ENCODE measurements at regions not wholly inside any gene's neighbourhood (a gene's known extent, or its start where the extent isn't known, plus 50 kb on each side); places are given as distances from the start of the nearest gene placed in this dataset.

- no peak for DNase-seq (ENCODE audit: low spot score)
Measured at GRCh38 chr18:77899972-77900754, 650.5 kb downstream of the GALR1 start.

GRCh38 chr18:77905011-77905410 is 655.4 kb downstream of the GALR1 start:
- no peak for DNase-seq (ENCODE audit: low spot score)

GRCh38 chr18:77905449-77906055 is 655.9 kb downstream of the GALR1 start:
- no peak for DNase-seq (ENCODE audit: low spot score)

DNA sequence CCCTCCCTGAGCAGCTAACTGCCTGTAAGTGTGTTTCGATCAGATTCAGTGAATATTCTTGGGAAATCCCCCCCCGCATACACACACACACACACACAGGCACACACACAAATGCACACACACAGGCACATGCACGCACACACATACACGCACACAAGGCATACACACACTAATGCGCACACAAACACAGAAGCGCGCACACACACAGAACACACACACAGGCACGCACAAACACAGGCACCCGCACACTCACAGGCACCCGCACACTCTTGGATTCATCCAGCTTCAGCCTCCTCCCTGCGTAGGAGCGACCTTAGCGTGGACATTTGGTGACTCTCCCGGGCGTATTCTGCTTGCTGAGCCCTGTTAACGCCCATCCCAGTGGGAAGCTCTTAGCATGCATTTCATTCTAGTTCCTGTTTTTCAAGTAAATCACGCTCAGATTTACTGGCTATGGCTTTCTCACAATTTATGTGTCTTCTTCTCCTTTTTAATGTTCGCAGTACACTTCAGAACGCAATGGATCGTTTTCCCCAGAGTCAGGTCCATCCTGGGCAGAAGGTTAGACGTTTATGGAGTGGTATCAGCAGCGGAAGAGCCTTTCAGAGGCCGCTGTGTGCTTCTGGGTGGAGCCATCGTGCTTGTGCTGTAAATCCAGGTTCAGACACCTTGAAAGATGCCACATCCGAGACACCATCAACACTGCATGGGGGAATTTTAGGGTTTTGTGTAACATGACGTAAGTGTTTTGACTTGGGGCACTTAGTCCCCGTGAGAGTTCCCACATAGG is 656.6 kb downstream of the GALR1 start:
- no peak for DNase-seq (ENCODE audit: low spot score)

- DNase-seq (ENCODE audit: low spot score), result no peak
Measured at GRCh38 chr18:77910347-77910746, 660.7 kb downstream of the GALR1 start.

- no peak for DNase-seq (ENCODE audit: low spot score)
Measured at GRCh38 chr18:77911971-77912605, 662.4 kb downstream of the GALR1 start.

GRCh38 chr18:77918730-77919129 is 669.1 kb downstream of the GALR1 start:
- no peak for DNase-seq (ENCODE audit: low spot score)

DNA sequence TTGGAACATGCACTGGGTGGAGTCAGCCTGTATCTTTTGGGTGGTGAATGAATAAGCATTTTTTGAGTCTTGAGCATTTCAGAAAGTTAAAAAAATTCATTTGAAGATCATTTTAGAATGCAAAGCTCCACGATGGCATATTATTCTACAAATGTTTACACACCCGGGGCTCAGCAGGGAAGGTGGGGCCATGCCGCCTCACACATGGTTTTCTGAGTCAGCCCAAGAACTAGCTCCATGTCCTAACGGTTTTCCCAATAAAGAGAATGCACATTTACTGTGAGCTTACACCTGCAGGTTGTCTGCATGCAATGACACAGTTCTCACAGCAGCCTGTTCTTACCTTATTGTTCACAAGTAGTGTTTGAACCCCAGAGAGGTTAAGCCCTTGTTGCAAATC is 670.3 kb downstream of the GALR1 start:
- no peak for DNase-seq (ENCODE audit: low spot score)

DNA sequence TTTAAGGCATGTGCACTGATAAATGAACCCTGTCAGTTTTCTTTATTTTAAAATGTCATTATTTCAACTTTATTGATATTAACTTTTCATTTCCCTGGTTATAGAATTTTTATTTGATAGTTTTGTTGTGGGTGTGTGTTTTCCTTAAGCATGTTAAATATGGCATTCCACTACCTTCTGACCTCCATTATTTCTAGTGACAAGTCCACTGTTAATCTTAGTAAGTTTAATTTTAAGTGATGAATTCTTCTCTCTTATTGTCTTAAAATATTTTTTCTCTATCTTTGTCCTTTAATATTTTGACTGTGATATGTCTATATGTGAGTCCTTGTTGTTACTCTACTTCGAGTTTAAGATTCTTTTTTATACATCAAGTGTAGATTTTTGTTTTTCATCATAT is 685.7 kb downstream of the GALR1 start:
- DNase-seq (ENCODE audit: low spot score), result no peak

- no peak for DNase-seq (ENCODE audit: low spot score)
Measured at GRCh38 chr18:77940566-77940965, 690.9 kb downstream of the GALR1 start.

DNA sequence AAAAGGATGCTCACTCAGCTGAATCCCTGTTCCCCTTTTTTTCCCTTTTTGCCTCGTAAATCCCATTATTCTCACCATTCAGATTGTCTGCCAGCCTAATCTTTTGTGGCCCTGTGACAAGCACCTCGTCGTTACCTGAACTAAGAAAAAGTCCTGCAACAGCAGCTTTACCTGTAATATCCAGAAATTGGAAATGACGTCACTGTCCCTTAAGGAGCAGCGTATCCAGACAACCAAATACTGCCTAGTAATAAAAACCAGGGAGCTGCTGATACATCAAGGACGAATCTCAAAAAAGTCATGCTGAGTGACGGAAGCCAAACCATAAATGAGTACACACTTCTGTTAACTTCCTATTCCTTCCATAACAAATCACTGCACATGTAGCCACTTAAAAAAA is 694.9 kb downstream of the GALR1 start:
- DNase-seq (ENCODE audit: low spot score), result no peak

DNA sequence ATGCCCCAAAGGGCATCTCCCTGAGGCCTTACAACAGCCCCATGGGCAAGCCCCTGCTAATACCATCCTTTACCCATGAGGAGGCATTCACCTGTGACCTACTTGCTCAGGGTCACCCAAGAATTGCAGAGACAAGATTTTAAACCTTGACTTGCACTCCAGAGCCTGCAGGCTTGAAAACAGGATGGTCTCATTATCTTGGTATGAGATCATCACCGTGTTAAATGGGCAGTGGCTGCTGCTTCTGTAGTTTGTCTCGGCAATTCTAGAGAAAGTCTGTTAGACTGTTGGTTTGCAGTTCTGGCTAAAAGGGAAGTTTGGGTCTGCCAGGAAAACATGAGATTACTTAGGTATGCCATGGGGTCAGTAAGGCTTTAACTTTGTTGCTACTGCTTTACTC is 698.9 kb downstream of the GALR1 start:
- no peak for DNase-seq (ENCODE audit: low spot score)

GRCh38 chr18:77949355-77949973 is 699.8 kb downstream of the GALR1 start:
- DNase-seq (ENCODE audit: low spot score), result no peak

- no peak for DNase-seq (ENCODE audit: low spot score)
Measured at GRCh38 chr18:77959248-77959647, 709.6 kb downstream of the GALR1 start.

DNA sequence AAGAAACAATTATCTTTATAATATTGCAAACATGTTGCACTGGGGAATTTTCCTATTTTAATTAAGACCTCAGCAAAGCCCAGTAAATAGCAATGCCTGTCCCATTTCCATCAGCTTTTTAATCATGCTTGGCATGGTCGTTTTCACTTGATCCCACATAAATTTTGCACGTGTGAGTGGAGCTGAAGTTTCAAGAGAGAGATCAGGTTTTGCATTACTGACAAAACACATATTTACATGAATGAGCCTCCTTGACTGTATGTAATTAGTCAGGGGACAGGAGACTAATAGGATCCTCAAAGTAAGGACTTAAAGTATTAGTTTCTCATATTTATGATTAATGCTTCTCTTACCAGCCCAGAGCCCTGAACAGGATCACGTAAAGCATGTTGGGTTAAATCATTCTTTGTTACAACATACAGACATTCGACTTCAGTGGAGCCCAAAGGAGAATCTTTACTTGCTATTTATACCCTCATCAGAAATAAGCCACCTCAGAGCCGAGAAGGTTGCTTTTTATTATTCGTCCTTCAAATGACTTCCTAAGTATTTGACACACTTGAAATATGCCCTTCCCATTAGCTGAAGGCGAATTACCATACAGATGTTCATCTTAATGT is 711.3 kb downstream of the GALR1 start:
- no peak for DNase-seq (ENCODE audit: low spot score)

- DNase-seq (ENCODE audit: low spot score), result no peak
Measured at GRCh38 chr18:77967071-77967470, 717.4 kb downstream of the GALR1 start.

GRCh38 chr18:77967791-77968190 is 718.1 kb downstream of the GALR1 start:
- DNase-seq (ENCODE audit: low spot score), result no peak

GRCh38 chr18:77969972-77970371 is 720.3 kb downstream of the GALR1 start:
- no peak for DNase-seq (ENCODE audit: low spot score)

DNA sequence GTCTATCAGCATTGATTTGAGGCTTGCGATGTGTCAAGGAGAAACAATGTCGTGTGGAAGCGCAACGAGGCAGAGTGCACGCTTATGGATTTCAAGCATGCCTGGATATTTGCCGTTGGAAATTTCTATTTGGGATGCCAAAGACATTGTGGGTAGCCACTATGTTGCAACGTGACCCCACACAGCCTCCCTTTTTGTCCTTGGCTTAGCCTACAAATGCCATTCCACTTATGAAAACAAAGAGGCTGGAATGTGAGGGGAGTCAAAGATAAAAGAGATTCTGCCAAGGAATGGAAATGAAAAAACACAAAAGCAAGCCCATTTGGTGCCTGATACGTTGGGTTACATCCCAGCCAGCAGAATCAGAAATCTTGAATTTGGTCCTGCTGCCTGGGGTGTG is 721.2 kb downstream of the GALR1 start:
- no peak for DNase-seq (ENCODE audit: low spot score)

- no peak for DNase-seq (ENCODE audit: low spot score)
Measured at GRCh38 chr18:77973745-77974144, 724.1 kb downstream of the GALR1 start.

- DNase-seq (ENCODE audit: low spot score), result no peak
Measured at GRCh38 chr18:77974329-77974728, 724.7 kb downstream of the GALR1 start.
